GM19025 (cell line): ENCODE measurements at regions not wholly inside any gene's neighbourhood (a gene's known extent, or its start where the extent isn't known, plus 50 kb on each side); places are given as distances from the start of the nearest gene placed in this dataset.

Experiments used
- ATAC-seq: cut with Tn5 transposase; IDR thresholded peaks from one replicate; pipeline ENCODE4 v1.9.1; 2021; ENCODE audit warnings: mild to moderate bottlenecking, low read depth, moderate library complexity; ENCODE audit not compliant: unreplicated experiment

DNA sequence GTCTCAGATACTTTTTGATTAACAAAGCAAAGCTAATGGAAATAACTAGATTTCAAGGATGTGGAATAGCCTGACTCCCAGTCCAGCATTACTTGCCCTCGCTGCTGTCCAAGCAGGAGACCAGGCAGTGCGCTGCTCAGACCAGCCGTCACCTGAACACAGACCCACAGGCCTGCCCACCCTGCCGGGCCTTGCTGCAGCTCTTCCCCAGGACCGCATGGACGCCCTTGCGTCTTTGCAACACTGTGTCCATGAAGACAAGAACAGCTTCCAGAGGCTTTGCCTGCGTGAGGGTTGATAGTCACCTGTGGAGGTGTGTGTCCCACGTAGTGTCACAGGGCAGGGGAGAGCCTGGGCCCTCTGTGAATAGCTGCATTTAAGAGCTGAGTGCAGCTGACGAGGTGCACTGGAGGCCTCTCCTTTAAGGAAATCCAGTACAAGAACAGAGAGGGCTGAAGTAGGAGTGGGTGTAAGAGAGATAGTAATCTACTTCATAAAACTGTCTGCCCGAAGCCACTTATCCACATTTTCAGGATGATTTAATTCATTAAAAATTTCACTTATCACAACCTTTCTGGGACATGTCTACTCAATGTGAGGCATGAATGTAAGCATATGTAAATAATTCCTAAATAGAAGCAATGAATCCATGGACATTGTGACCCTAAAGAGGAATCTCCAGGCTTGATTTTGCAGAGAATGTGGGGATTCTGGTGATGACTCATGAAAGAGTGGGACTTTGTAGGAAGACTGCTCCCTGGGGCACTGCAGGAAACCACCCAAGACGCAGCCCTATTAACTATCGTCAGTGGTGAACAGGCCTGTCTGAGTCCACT is 176.2 kb upstream of the RAB4A start:
- no peak for ATAC-seq

DNA sequence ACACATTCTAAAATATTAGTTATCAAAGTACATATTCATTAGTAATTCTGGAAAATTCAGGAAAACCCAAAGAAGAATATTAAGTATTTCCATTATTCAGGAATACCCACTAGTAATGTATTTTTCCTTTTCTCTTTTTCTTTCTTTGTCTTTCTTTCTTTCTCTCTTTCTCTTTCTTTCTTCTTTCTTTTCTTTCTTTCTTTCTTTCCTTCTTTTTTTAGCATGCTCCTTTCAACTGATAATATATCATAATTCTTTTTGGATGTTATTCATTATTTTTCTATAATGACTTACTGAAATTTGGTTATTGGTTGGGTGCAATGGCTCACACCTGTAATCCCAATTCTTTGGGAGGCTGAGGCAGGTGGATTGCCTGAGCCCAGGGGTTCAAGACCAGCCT is 175.6 kb upstream of the RAB4A start:
- no peak for ATAC-seq

DNA sequence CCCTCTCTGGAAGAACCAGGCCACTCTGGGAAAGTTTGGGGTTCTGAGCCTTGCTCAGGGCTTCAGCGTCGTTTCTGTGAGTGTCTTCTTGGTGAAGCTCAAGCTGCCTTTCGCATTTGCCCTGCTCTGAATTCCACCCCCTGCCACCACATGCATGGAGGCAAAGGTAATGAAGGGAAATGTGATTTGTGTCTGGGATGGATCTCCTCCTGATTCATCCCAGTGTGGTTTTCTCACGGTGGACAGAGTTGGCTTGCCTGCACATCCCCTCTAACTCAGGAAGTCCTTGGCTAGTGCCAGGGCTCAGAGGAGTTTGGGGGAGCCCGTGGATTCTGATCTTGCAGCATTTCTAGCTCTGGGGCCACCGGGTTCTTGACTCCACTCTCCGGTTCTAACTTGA is 173.6 kb upstream of the RAB4A start:
- no peak for ATAC-seq

DNA sequence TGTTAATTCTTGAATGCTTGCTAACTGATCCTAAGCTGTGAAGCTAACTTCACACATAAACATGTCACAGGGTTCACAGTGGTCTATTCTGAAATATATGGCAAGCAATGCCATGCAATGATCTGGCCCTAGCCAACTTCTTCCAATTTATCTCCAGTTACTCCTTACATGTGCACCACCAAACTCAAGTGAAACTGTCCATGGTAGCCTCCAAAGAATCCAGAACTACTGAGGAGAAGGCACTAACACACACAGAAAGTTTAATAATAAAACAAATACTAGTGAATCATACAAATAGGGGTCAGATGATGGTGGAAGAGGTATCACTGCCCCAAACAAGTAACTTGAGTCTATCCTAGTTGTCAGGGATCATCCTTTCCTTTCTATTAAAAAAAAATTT is 172.6 kb upstream of the RAB4A start:
- ATAC-seq, result no peak

DNA sequence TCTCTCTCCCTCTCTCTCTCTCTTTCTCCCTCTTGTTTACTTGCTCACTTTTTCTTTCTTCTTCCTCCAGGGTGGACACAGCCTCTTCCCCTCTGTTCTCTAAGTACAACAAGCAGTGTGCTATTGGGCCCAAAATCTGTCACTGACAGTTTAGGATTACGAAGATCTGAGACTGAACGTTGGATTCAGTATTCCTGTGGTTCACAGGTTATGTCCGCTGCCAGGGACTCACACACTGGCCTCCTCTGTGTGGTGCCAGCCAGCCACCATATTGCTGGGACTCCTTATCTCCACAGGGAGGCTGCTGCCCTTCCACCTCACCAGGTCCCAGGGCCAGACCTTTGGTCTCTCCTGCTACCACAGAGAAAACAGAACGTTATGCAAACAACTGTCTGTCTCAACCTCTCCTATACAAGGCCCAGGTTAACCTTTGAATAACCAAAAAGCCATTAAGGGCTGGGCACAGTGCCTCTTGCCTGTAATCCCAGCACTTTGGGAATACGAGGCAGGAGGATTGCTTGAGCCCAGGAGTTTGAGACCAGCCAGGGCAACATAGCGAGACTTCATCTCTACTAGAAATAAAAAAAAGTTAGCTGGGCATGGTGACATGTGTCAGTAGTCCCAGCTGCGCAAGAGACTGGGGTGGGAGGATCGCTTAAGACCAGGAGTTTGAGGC is 171.9 kb upstream of the RAB4A start:
- ATAC-seq, result no peak

DNA sequence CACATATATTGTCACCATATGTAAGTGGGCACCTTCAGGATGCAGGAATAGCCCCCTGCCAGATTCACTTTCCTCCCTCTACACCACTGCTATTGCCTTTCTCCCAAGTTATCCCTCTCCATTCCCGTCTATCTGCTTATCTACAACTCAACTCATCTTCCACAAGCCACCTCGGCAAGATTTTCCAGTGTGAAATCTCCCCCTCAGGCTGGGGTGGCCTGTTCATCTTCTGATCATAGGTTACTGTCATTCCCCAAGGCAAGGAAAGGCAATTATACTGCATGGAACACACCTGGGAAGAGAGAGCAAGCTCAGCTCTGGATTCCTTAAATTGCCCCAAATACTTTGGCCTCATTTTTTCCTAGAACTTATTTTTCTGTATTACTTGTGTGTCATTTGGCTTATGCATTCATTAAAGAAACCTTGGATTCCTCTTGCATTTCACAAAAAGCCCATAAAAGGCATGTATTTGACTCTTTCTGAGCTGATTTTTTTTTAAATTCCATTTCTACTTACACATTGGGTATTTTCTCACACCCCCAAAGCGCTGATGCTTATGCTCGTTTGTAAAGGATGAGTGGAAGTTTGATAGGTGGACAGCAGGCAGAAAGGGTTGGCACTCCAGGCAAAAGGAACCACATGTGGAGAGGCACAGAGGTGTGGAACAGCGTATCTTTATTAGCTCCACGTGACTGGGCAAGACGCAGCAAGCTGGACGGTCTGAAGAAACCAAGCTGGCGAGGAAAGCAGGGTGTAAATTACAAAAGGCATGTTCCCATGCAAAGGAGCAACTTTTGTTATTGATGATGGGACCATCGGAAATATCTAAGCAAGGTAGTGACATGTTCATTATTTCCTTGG is 169.7 kb upstream of the RAB4A start:
- ATAC-seq, result no peak

DNA sequence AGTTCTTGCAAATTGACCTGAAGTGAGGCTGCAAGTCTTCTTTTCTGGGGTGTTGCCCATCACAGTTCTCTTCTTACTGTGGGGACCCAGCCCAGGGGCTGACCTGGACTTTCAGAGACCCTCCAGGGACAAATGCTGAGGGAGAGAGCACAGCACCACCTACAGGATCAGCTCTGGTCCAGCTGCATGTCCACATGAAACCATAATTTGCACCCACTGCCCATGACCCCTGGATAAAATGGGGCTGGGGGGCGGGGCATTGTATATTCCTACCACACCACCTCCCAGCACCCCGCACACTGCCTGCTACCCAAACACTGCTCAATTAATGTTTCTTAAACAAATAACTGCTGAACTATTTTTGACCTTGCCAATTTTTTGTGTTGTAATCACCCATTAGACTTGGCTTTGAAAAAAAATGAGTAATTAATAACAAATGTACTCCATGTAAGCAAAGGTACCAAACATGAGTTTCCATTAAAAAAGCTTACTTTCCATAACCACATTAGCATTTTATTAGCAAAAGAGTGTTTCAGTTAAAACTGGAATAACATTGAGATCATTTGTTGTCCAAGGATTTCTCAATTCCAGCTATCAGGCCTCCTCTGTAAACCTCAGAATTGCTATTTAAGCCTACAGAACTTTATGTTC is 168.0 kb upstream of the RAB4A start:
- no peak for ATAC-seq

DNA sequence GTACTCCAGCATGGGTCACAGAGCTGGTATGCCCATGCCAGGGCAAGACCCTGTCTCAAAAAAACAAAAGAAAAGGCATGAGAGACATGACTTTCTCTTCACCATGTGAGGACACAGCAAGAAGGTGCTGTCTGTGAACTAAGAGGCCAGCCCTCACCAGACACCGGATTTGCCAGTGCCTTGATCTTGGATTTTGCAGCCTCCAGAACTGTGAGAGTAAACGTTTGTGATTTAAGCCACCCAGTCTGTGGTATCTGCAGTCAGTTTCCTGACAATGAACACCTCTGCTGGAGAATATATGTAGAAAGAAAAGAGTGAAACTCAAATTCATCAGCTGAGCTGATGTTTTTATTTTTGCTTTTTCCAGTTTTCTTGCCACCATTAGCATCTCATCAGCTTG is 166.3 kb upstream of the RAB4A start:
- no peak for ATAC-seq

DNA sequence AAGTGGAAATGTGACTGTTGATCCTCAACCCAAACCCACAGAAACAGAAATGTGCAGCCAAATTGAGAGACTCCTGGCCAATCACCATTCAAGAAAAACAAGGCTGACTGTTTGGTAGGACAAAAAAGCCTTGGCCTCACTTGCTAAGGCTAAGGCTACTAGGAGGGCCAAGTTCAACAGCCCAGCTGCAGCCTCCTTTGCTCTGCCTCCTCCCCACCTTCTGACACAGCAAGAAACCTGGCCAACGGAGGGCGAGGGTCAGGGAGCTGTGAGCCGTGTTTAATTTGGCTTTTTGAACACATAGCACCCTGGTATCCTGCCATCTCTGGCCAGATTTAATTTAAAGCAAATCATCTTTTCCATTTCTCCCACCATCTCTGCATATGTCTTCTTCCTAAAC is 165.8 kb upstream of the RAB4A start:
- no peak for ATAC-seq

DNA sequence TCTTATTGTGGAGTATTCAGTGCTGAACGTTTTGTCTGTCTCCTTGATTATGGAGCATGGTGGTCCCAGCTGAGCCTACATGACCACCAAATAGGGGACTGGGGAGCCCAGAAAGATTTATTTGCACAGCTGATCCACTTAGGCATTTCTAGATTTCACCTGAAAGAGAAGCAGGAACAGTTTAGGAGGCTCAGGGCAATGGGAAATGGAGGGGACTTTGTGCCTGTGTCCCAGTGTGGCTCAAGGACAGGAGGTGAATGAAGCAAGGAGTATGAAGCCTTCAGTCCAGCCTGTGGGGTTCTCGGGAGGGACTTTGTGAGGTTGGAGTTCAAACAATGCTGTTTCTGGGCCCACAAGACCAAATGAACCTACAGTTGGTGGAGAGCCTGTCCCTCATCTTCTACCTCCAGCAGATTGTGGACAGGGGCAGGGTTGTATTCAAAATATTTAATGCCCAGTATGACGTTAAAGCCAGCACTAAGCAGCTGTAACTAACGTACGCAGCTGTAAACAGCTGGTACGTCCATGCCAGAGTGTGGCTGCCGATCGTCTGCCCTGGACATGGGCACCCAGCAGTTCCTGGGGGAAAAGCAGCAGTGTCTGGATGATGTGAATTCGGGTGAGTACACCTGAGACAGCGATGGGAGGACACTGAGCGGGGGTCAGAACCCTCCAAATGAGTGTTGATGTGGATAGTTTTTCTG is 164.9 kb upstream of the RAB4A start:
- no peak for ATAC-seq

DNA sequence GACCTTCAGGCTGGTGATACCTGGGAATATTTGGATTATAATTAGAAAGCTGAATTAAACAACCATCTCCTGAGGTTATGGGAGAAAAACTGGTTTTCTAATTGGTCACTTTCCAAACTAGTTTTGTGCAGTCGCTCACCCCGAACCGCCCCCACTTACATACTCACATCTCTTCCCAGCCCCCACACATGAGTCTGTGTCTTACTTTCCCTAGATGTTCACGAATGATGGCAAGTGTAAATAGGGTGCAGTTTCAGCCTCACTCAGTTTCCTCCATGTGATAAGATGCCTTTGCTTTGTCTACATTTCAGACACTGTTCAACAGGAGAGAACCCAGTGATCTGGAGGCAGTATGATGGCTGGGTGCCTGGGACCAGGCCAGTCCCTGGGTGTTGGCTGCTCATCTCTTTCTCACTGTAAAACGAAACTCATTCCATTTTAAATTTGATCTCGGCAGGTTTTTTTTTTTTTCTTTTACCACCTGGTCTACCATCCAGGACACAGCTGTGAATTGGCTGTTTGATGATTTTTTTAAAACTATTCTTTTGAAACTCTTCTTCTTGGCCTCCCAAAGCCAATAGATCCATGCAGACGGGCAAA is 164.3 kb upstream of the RAB4A start:
- ATAC-seq, result no peak

DNA sequence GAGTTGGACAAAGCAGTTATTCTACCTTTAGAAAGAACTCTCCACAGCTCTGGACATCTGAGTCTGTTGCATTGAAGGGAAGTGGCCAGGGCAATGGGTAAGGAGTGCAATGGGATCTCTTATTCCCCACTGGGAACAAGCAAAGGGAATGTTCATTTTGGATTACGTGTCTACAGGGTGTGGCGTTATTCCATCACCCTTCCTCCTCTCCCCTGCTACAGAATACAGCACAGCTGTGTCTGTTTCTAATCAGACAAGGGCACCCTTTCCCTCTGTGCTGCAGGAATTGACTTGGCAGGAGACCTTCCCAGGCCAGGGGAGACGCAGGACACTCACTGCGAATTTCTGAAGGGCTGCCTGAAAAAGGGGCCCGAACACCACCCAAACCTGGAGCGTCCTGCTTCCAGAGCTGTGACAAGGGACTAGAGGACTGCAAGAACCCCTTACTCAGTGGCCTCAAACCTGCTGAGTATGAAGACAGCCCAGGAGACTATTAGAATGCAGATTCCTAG is 163.6 kb upstream of the RAB4A start:
- ATAC-seq, result no peak

DNA sequence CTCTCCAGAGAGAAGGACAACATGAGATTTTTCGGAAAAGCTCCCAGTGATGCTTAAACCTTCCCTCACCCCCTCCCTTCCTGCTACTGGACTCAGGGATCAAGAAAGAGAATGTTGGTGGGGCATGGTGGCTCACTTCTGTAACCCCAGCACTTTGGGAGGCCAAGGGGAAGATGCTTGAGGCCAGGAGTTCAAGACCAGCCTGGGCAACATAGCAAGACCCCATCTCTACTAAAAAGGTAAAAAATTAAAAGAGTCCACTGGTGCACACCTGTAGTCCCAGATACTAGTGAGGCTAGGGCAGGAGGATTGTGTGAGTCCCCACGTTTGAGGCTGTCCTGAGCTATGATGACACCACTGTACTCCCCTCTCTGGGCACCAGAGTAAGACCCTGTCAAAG is 162.9 kb upstream of the RAB4A start:
- no peak for ATAC-seq

DNA sequence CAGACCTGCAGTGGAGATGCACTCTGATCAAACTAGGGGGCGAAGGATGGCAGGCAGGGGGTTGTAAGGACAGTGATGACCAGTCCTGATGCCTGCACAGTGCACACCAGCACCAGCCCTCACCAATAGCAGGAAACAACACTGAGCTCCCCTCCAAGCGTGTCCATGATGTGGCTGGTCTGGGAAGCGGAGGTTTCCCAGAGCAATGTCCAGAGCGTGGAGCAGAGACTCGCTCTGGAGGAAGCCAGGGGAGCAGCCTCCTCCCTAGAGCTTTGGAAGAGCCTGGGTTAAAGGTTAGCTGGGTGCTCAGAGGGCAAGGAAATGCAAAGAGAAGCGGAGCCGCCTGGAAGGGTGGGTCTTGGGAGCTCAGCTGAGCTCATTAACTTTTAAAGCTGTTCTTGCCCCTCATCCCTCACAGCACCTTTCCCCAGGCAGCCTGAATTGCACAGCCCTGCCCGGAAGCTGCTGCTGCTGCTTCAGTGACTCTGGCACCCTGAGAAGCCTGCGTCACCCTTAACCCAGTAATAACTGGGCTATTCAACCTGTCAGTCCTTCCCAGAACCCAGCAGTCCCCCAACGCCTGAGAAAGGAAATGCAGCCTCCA is 162.2 kb upstream of the RAB4A start:
- no peak for ATAC-seq

DNA sequence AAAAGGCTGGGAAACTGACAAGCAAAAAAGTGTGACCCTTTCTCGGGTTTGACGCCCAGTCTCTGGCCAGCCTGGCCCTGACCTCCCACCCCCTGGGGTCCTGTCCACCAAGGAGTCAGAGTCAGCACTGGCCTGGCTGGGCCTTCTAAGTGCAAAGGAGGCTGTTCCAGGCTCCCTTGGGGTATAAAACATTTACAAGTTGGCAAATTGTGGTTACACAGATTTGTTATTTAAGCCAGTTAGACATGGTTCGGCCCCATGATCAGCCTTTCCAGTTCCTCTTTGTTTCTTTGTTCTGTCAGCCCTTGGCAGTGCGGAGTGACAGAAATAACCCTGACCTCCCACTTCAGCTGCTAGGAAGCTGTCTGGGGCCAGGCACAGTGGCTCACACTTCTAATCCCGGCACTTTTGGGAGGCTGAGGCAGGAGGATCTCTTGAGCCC is 161.6 kb upstream of the RAB4A start:
- no peak for ATAC-seq

DNA sequence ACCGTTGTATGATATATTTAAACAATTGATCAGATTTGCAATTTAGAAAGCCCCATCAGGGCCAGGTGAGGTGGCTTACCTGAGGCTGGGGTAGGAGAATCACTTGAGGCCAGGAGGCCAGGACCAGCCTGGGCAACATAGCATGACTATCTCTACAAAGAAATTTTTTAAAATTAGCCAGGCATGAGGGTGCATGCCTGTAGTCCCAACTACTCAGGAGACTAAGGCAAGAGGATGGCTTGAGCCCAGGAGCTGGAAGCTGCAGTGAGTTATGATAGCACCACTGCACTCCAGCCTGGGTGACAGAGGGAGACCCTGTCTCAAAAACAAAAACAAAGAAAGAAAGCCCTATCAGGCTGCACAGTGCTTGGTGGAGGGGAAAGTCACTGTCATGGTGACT is 159.9 kb upstream of the RAB4A start:
- no peak for ATAC-seq

DNA sequence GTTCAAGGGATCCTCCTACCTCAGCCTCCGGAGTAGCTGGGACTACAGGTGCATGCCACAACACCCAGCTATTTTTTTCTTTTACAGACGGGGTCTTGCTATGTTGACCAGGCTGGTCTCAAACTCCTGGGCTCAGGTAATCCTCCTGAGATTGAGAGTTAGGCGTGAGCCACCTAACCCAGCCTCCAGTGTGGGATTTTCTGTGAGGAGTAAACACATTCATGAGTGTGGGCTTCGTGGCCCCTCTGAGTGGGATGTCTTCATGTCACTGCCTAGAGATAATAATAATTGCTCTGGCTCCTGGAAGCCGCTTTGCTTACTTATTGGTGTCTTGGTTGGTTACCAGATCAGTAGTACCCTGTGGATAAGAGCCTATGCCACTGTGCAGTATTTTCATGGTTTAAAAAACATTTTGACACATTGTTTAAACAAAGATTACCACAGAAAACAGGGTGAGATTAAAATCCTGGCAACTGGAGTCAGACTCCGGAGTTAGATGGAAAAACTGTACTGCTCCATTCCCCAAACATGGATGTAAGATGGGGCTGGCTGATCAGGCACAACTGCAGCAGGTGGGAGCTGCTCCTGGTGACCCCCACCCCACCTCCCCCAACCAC is 159.1 kb upstream of the RAB4A start:
- no peak for ATAC-seq

DNA sequence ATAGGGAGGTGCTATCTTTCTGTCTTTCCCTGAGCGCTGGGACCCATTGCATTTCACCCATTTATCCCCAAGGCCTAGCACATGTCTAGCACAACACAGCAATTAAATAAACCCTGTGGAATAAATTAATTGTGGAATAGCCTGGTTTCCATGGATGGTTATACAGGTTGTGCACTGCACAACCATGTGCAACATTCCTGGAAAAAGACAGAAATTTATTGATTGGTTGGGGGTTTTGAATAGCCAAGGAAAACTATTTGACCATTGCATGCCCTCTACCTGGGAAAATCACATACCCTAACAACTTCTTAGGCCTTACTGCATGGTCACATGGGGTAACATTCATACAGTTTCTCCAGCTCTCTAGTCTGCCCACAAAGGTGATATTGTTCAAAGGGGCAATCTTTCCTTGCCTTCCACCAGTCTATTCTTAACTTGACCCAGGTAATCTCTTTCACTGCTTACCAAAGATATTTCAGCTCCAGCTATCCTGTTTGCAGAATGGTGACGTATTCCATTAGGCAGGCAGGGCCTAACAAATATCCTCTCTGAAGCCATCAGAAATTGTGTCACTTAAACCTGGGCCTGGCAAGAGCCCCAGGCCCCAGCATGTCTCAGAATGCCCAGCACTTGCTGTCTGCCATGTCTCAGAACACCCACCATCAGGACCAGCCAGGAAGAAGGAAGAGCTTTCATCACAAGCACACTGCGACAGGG is 157.9 kb upstream of the RAB4A start:
- no peak for ATAC-seq
